Mammary epithelial cell (primary cell): ENCODE measurements at regions not wholly inside any gene's neighbourhood (a gene's known extent, or its start where the extent isn't known, plus 50 kb on each side); places are given as distances from the start of the nearest gene placed in this dataset.

ENCODE experiments used
- EZH2 ChIP-seq: IDR thresholded peaks from 2 replicates; pipeline ENCODE4 v1.6.1; 2012; ENCODE audit warnings: low read length, inconsistent platforms, borderline replicate concordance
- TF ChIP-seq, protein P1 (sequence below), 2 donors: IDR thresholded peaks in 1 of 2; conservative IDR thresholded peaks in 1 of 2; 2 replicates each; pipeline ENCODE4 v1.5.1; 2011 to 2012; ENCODE audit warnings: inconsistent platforms in 2 of 2, low read length in 2 of 2, mild to moderate bottlenecking in 2 of 2, control low read depth in 1 of 2, low read depth in 1 of 2; ENCODE audit not compliant: insufficient read depth in 1 of 2; ENCODE audit errors: extremely low read depth in 1 of 2

DNA sequence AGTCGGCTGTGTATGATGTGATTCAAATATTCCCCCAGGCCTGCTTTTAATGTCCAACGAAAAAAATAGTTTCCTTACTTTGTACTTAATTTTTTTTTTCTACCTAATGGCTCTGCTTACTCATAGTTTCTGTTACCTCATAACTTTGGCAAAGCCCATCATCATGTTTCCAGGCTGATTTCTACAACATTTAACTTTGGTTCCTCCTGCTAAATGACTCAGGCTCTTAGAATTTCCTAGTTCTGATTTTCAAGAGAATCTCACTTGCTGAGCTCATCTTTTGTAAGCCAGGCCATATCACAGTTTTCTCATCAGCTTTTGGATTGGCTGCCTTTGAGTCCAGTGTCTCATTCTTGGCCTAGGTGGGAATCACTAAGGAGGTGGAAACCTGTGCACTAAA, 323.1 kb downstream of the HDGFL1 start:
- TF ChIP-seq, protein P1, sequence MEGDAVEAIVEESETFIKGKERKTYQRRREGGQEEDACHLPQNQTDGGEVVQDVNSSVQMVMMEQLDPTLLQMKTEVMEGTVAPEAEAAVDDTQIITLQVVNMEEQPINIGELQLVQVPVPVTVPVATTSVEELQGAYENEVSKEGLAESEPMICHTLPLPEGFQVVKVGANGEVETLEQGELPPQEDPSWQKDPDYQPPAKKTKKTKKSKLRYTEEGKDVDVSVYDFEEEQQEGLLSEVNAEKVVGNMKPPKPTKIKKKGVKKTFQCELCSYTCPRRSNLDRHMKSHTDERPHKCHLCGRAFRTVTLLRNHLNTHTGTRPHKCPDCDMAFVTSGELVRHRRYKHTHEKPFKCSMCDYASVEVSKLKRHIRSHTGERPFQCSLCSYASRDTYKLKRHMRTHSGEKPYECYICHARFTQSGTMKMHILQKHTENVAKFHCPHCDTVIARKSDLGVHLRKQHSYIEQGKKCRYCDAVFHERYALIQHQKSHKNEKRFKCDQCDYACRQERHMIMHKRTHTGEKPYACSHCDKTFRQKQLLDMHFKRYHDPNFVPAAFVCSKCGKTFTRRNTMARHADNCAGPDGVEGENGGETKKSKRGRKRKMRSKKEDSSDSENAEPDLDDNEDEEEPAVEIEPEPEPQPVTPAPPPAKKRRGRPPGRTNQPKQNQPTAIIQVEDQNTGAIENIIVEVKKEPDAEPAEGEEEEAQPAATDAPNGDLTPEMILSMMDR (conservative IDR thresholded peaks at IDR 0.05 in 1 of 2, IDR thresholded peaks at IDR 0.05 in 1 of 2; ENCODE audit: extremely low read depth in 1 of 2, insufficient read depth in 1 of 2, low read depth in 1 of 2, low read length in 2 of 2), result no peak
- TF ChIP-seq EZH2, result no peak
